IMR-90 (cell line): ENCODE measurements at regions not wholly inside any gene's neighbourhood (a gene's known extent, or its start where the extent isn't known, plus 50 kb on each side); places are given as distances from the start of the nearest gene placed in this dataset.

Experiments used
- BHLHE40 ChIP-seq: fragments of 150-350 bp; IDR thresholded peaks from 2 replicates; pipeline ENCODE4 v1.6.1; 2016; ENCODE audit warnings: mild to moderate bottlenecking, low read depth, low read length
- CHD1 ChIP-seq: IDR thresholded peaks from 2 replicates; pipeline ENCODE4 v1.6.1; 2012; ENCODE audit warnings: low read depth, low read length, improper control_type of control experiment
- MAFK ChIP-seq: IDR thresholded peaks from 2 replicates; pipeline ENCODE4 v1.6.1; 2012; ENCODE audit warnings: low read depth, low read length, improper control_type of control experiment
- POLR2A ChIP-seq: IDR thresholded peaks from 2 replicates; pipeline ENCODE4 v1.6.1; 2012; ENCODE audit warnings: mild to moderate bottlenecking, low read depth, low read length
- RAD21 ChIP-seq: IDR thresholded peaks from 2 replicates; pipeline ENCODE4 v1.6.1; 2012; ENCODE audit warnings: low read length, improper control_type of control experiment
- RCOR1 ChIP-seq: IDR thresholded peaks from 2 replicates; pipeline ENCODE4 v1.6.1; 2012; ENCODE audit warnings: mild to moderate bottlenecking, low read length, improper control_type of control experiment; ENCODE audit not compliant: insufficient replicate concordance
- SMC3 ChIP-seq: fragments of 150-350 bp; IDR thresholded peaks from 2 replicates; pipeline ENCODE4 v1.6.1; 2016; ENCODE audit warnings: low read depth, mild to moderate bottlenecking, antibody characterized with exemption, low read length, moderate library complexity
- TF ChIP-seq, protein P1 (sequence below): conservative IDR thresholded peaks from 2 replicates; pipeline ENCODE4 v1.5.1; 2012; ENCODE audit warnings: mild to moderate bottlenecking, low read depth, low read length, improper control_type of control experiment
- TF ChIP-seq, protein P2 (sequence below): fragments of 150-350 bp; IDR thresholded peaks from 2 replicates; pipeline ENCODE4 v1.6.1; 2016; ENCODE audit warnings: low read depth, mild to moderate bottlenecking, low read length, moderate library complexity, borderline replicate concordance
- TF ChIP-seq, protein P3 (sequence below): fragments of 150-350 bp; IDR thresholded peaks from 2 replicates; pipeline ENCODE4 v1.6.1; 2017; ENCODE audit warnings: mild to moderate bottlenecking, antibody characterized with exemption, low read length, low read depth

DNA sequence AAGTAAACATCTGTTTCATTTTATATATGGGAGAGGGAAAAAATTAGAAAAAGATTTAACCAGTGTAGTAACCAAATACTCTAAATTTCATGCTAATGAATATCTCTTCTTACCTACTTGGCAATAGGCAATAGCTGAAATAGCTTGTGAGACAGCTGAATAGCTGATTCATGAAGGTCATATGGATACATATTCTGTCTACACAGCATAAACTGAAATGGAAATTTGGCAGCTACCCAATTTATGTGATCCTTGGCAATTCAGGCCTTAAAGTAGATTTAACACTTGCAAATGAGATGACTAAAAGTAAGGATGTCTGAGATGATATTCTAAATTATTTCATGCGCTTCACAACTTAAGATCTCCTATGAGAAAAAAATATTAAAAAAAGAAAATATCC is 261.2 kb upstream of the SEMA3A start:
- TF ChIP-seq, protein P1, sequence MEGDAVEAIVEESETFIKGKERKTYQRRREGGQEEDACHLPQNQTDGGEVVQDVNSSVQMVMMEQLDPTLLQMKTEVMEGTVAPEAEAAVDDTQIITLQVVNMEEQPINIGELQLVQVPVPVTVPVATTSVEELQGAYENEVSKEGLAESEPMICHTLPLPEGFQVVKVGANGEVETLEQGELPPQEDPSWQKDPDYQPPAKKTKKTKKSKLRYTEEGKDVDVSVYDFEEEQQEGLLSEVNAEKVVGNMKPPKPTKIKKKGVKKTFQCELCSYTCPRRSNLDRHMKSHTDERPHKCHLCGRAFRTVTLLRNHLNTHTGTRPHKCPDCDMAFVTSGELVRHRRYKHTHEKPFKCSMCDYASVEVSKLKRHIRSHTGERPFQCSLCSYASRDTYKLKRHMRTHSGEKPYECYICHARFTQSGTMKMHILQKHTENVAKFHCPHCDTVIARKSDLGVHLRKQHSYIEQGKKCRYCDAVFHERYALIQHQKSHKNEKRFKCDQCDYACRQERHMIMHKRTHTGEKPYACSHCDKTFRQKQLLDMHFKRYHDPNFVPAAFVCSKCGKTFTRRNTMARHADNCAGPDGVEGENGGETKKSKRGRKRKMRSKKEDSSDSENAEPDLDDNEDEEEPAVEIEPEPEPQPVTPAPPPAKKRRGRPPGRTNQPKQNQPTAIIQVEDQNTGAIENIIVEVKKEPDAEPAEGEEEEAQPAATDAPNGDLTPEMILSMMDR, result no peak
- TF ChIP-seq POLR2A (no peak), CHD1 (no peak), RCOR1 (no peak), RAD21 (no peak), SMC3 (no peak), MAFK (peak; percentile 90), BHLHE40 (no peak)
- TF ChIP-seq, protein P2, sequence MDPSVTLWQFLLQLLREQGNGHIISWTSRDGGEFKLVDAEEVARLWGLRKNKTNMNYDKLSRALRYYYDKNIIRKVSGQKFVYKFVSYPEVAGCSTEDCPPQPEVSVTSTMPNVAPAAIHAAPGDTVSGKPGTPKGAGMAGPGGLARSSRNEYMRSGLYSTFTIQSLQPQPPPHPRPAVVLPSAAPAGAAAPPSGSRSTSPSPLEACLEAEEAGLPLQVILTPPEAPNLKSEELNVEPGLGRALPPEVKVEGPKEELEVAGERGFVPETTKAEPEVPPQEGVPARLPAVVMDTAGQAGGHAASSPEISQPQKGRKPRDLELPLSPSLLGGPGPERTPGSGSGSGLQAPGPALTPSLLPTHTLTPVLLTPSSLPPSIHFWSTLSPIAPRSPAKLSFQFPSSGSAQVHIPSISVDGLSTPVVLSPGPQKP, result no peak
- TF ChIP-seq, protein P3, sequence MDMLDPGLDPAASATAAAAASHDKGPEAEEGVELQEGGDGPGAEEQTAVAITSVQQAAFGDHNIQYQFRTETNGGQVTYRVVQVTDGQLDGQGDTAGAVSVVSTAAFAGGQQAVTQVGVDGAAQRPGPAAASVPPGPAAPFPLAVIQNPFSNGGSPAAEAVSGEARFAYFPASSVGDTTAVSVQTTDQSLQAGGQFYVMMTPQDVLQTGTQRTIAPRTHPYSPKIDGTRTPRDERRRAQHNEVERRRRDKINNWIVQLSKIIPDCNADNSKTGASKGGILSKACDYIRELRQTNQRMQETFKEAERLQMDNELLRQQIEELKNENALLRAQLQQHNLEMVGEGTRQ, result no peak
